ENCODE measurements at regions not wholly inside any gene's neighbourhood (a gene's known extent, or its start where the extent isn't known, plus 50 kb on each side); places are given as distances from the start of the nearest gene placed in this dataset.

DNA sequence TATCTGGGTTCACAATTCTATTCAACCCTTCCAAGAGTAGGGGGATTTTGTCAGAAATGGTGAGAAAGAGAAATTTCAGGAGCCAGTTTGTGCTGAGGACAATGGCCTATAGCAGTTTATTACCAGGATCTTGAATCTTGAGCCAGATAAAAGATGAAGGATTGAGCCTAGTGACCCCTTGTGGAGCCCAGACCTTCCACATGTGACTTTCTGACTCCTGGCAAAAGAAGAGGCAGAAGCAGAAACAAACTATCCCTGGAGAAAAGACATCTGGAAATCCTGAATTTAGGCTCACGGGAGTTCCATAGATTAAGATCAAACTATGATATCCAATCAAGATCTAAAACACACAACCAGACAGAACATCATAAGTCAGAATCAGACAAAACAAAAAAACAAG lies 60.9 kb upstream of the CHRM2 start:
- in situ Hi-C loops (cut with MboI; ENCODE audit: low pct_unique_long_range_greater_than_20kb, low sequenced_read_pairs, unreplicated experiment): no loop called here
- no peak for DNase-seq (ENCODE audit: low spot score)
- TF ChIP-seq, protein P1, sequence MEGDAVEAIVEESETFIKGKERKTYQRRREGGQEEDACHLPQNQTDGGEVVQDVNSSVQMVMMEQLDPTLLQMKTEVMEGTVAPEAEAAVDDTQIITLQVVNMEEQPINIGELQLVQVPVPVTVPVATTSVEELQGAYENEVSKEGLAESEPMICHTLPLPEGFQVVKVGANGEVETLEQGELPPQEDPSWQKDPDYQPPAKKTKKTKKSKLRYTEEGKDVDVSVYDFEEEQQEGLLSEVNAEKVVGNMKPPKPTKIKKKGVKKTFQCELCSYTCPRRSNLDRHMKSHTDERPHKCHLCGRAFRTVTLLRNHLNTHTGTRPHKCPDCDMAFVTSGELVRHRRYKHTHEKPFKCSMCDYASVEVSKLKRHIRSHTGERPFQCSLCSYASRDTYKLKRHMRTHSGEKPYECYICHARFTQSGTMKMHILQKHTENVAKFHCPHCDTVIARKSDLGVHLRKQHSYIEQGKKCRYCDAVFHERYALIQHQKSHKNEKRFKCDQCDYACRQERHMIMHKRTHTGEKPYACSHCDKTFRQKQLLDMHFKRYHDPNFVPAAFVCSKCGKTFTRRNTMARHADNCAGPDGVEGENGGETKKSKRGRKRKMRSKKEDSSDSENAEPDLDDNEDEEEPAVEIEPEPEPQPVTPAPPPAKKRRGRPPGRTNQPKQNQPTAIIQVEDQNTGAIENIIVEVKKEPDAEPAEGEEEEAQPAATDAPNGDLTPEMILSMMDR (IDR thresholded peaks at IDR 0.05; ENCODE audit: extremely low read depth, insufficient read depth, missing control alignments): no peak

DNA sequence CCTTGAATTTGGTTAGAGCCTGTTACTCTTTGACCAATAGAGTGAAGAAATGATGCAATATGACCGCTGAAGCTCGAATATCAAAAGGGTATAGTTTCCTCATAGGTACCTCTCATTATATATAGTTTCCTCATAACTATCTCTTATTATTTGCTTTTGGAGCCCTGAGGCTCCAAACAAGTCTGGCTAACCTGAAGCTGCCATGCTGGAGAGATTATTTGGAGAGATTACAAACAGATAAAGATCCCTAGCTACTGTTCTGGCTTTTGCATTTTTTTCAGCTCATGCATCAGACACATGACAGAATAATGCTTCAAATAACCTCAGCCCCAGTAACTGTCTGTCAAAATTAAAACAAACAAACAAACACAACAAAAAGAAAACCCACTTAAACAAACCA lies 65.4 kb upstream of the CHRM2 start:
- DNase-seq (ENCODE audit: low spot score): no peak
- in situ Hi-C loops (cut with MboI; ENCODE audit: low pct_unique_long_range_greater_than_20kb, low sequenced_read_pairs, unreplicated experiment): no loop called here
- TF ChIP-seq, protein P1 (IDR thresholded peaks at IDR 0.05; ENCODE audit: extremely low read depth, insufficient read depth, missing control alignments): no peak

DNA sequence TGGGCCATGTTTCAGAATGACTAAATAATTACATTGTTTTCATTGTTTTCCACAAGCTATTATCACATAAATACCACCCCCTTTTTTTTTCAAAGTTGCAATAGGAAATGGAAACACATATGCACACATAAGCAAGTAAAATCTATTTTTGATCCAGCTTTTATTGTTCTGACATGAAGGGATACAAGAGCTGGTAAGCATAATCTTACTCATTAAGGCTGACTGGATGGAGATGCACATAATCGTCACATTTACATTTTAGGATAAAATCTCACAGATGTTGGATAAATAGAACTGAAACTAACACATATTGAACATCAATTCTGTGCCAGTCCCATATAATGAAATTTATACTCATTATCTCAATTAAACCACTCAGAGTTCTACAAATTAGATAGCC lies 84.5 kb upstream of the CHRM2 start:
- in situ Hi-C loops (cut with MboI; ENCODE audit: low pct_unique_long_range_greater_than_20kb, low sequenced_read_pairs, unreplicated experiment): no loop called here
- TF ChIP-seq, protein P1 (IDR thresholded peaks at IDR 0.05; ENCODE audit: extremely low read depth, insufficient read depth, missing control alignments): no peak
- DNase-seq (ENCODE audit: low spot score): no peak

DNA sequence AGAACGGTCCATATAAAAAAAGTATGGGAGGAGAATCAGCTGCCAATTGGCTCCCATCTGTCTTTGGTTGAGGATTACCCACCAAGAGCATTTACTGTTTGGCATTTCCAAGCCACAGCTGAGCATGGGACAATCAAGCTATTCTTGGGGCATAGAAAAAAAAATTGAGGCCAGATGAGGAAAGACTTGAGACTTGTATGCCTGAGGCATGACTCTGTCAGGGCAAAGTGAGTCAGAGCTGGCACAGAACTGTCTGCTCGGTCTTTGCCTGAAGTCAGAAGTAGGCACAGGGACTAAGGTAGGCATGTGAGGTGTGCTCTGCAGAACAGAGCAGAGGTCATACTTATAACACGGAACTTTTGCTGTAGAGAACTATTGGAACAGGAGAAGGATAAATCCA lies 126.5 kb upstream of the CHRM2 start:
- DNase-seq (ENCODE audit: low spot score): no peak
- TF ChIP-seq, protein P1 (IDR thresholded peaks at IDR 0.05; ENCODE audit: extremely low read depth, insufficient read depth, missing control alignments): no peak
- in situ Hi-C loops (cut with MboI; ENCODE audit: low pct_unique_long_range_greater_than_20kb, low sequenced_read_pairs, unreplicated experiment): no loop called here

DNA sequence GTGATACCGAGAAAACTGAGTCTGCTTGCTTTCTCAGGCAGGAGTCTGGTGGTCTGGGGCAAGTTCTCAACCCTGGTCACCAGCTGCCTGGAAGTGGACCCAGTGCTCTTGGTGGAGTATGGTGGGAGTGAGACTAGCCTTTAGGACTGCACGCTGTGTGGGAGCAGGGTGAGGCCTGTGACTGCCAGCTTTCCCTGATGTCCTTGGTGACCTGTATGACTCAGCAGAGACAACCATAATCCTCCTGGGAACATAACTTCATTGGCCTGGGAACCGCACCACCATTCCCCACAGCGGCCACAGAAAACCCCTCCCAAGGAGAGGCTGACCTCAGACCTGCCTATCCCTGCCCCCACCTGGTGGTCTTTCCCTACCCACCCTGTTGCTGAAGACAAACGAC lies 139.5 kb upstream of the CHRM2 start:
- in situ Hi-C loops (cut with MboI; ENCODE audit: low pct_unique_long_range_greater_than_20kb, low sequenced_read_pairs, unreplicated experiment): no loop called here
- DNase-seq (ENCODE audit: low spot score): no peak
- TF ChIP-seq, protein P1 (IDR thresholded peaks at IDR 0.05; ENCODE audit: extremely low read depth, insufficient read depth, missing control alignments): no peak

DNA sequence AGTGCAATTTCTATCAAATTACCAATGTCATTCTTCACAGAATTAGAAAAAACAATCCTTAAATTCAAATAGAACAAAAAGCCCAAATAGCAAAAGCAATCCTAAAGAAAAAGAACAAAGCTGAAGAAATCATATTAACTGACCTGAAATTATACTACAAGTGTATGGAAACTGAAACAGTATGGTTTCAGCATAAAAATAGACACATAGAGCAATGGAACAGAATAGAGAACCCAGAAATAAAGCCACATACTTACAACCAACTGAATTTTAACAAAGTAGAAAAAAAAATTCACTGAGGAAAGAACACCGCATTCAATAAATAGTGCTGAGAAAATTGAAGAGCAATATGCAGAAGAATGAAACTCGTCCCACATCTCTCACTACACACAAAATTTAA lies 142.0 kb upstream of the CHRM2 start:
- TF ChIP-seq, protein P1 (IDR thresholded peaks at IDR 0.05; ENCODE audit: extremely low read depth, insufficient read depth, missing control alignments): no peak
- in situ Hi-C loops (cut with MboI; ENCODE audit: low pct_unique_long_range_greater_than_20kb, low sequenced_read_pairs, unreplicated experiment): no loop called here
- no peak for DNase-seq (ENCODE audit: low spot score)

All from GM13977 (cell line).